ENCODE measurements at regions not wholly inside any gene's neighbourhood (a gene's known extent, or its start where the extent isn't known, plus 50 kb on each side); places are given as distances from the start of the nearest gene placed in this dataset.

- H3K9ac ChIP-seq, result no peak overlapping the region
- no peaks in the 10 kb centered on the region for H4K20me1 ChIP-seq (ENCODE audit: low read depth)
- H3K4me3 Mint-ChIP-seq, result no peak overlapping the region
- H3K4me3 ChIP-seq, result no peak overlapping the region
- H3K27me3 ChIP-seq, result no peaks in the 10 kb centered on the region
- DNase-seq (ENCODE audit: low spot score), result no peak
- no peaks in the 10 kb centered on the region for H3F3A ChIP-seq (ENCODE audit: low read depth)
- H3K27ac Mint-ChIP-seq, result no peak overlapping the region
- no peaks in the 10 kb centered on the region for H3K79me2 ChIP-seq (ENCODE audit: low read depth)
- H3K27ac ChIP-seq, result no peak overlapping the region
- no peak overlapping the region for H2AFZ ChIP-seq (replicated peaks)
- peaks cover 8% of the 10 kb centered on the region for H3K9me3 Mint-ChIP-seq
- H3K9me3 ChIP-seq (ENCODE audit: low read depth), result no peaks in the 10 kb centered on the region
- H3K36me3 ChIP-seq, result no peaks in the 10 kb centered on the region
- no peak overlapping the region for H3K4me2 ChIP-seq
- H3K36me3 Mint-ChIP-seq, result no peaks in the 10 kb centered on the region
- H3K4me1 Mint-ChIP-seq, result no peaks in the 10 kb centered on the region
- H3K27me3 Mint-ChIP-seq (ENCODE audit: insufficient read depth, low read depth), result peaks cover 3% of the 10 kb centered on the region
- TF ChIP-seq CTCF (IDR thresholded peaks at IDR 0.05) (no peak), EZH2 (IDR thresholded peaks at IDR 0.05) (no peak)
- H3K4me1 ChIP-seq, result no peaks in the 10 kb centered on the region
Measured at GRCh38 chrX:10965174-10965798, 145.8 kb upstream of the HCCS start.

DNA sequence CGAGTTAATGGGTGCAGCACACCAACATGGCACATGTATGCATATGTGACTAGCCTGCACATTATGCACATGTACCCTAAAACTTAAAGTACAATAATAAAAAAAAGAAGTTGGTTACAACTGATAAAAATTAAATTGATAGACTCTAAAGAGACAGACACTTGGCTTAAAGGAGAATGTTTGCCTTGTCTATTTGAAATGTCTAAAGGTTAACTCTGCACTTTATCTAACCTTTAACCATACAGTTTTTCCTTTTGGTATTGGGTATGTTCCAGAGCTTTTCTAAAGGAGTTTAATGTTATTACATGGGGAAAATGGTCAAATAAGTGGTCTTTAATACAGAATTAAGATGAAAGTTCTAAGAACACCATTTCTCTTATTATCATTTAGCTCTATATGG is 145.1 kb upstream of the HCCS start:
- Histone ChIP-seq H2AFZ (replicated peaks) (no peak overlapping the region), H3K4me1 (no peaks in the 10 kb centered on the region), H3K27ac (no peak overlapping the region), H3F3A (ENCODE audit: low read depth) (no peaks in the 10 kb centered on the region), H3K9me3 (ENCODE audit: low read depth) (no peaks in the 10 kb centered on the region), H3K4me3 (no peak overlapping the region), H3K4me2 (no peak overlapping the region), H3K79me2 (ENCODE audit: low read depth) (no peaks in the 10 kb centered on the region), H3K27me3 (no peaks in the 10 kb centered on the region), H3K9ac (no peak overlapping the region), H3K36me3 (no peaks in the 10 kb centered on the region), H4K20me1 (ENCODE audit: low read depth) (no peaks in the 10 kb centered on the region)
- TF ChIP-seq EZH2phosphoT487 (IDR thresholded peaks at IDR 0.05) (no peak), CTCF (IDR thresholded peaks at IDR 0.05) (no peak), EZH2 (IDR thresholded peaks at IDR 0.05) (no peak)
- H3K9me3 Mint-ChIP-seq, result peaks cover 8% of the 10 kb centered on the region
- H3K4me3 Mint-ChIP-seq, result no peak overlapping the region
- no peak overlapping the region for H3K27ac Mint-ChIP-seq
- peaks cover 3% of the 10 kb centered on the region for H3K4me1 Mint-ChIP-seq
- no peaks in the 10 kb centered on the region for H3K36me3 Mint-ChIP-seq
- peaks cover 2% of the 10 kb centered on the region for H3K27me3 Mint-ChIP-seq (ENCODE audit: insufficient read depth, low read depth)
- DNase-seq (ENCODE audit: low spot score), result no peak

DNA sequence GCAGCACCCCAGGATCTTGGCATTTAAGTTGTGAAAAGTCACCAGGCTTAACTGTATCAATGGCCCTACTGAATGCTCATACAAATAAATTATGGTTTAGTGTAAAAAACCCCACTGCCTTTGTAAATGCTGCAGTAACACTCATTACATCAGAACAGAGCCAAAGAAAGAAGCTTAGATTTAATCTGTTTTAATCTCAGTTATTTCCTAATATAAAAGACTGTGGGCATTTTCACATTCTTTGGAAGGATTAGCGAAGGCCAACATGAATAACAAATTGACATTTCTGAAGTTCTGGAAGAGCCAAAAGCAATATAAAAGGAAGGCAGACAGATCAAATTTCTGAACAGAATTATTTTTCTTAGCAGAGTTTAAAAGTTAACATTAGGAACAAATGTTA is 140.0 kb upstream of the HCCS start:
- Histone ChIP-seq H3K4me2 (no peak overlapping the region), H3K36me3 (no peaks in the 10 kb centered on the region), H3K4me3 (no peak overlapping the region), H3F3A (ENCODE audit: low read depth) (no peaks in the 10 kb centered on the region), H3K9ac (no peak overlapping the region), H4K20me1 (ENCODE audit: low read depth) (no peaks in the 10 kb centered on the region), H3K27me3 (no peaks in the 10 kb centered on the region), H3K4me1 (no peaks in the 10 kb centered on the region), H2AFZ (replicated peaks) (no peak overlapping the region), H3K27ac (no peak overlapping the region), H3K79me2 (ENCODE audit: low read depth) (no peaks in the 10 kb centered on the region), H3K9me3 (ENCODE audit: low read depth) (peaks cover 4% of the 10 kb centered on the region)
- no peaks in the 10 kb centered on the region for H3K9me3 Mint-ChIP-seq
- H3K27me3 Mint-ChIP-seq (ENCODE audit: insufficient read depth, low read depth), result no peaks in the 10 kb centered on the region
- peaks cover 6% of the 10 kb centered on the region for H3K4me1 Mint-ChIP-seq
- TF ChIP-seq CTCF (IDR thresholded peaks at IDR 0.05) (no peak), EZH2phosphoT487 (IDR thresholded peaks at IDR 0.05) (no peak), EZH2 (IDR thresholded peaks at IDR 0.05) (no peak)
- H3K4me3 Mint-ChIP-seq, result no peak overlapping the region
- DNase-seq (ENCODE audit: low spot score), result no peak
- no peaks in the 10 kb centered on the region for H3K36me3 Mint-ChIP-seq
- no peak overlapping the region for H3K27ac Mint-ChIP-seq

All from neural progenitor cell (in vitro differentiated cells).